WI38 (cell line): ENCODE measurements at regions not wholly inside any gene's neighbourhood (a gene's known extent, or its start where the extent isn't known, plus 50 kb on each side); places are given as distances from the start of the nearest gene placed in this dataset.

Experiments
- H3K4me3 ChIP-seq: 2 replicates; pipeline ENCODE4 v1.5.1; 2011; ENCODE audit warnings: low read depth, mild to moderate bottlenecking, control low read depth, low read length
- TF ChIP-seq, protein P1 (sequence below): IDR thresholded peaks from 2 replicates; pipeline ENCODE4 v1.5.1; 2012; ENCODE audit warnings: low read depth, mild to moderate bottlenecking, control low read depth, low read length

DNA sequence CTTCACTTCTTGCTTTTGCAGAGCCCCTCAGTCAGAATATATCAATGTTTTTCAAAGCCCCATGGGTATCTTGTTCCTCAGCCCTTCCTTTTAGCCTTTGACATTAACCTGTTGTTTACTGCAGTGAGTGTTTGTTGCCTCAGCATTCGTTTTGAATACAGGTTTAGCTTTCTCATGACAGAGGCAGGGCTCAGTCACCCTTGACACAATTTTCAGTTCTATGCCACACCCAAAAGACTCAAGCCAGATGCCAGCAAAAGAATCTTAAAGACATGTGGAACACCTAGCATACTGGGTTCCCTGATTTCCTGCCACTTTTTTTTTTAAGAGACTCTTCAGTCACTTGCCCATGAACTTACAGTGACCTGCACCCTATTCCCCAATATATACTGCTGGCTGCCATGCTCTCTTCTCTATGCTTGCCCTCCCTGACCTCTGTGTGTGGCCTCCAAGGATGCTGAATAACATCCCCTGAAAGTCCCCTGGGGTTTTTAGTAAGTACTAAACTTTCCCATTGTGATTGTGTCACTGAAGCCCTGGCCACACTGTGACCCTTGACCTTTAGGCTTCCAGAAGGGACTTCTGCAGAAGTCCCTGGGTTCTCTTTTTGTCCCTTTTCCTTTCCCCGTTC lies 1225.5 kb downstream of the TBC1D22A start:
- H3K4me3 ChIP-seq = no peak overlapping the region
- TF ChIP-seq, protein P1, sequence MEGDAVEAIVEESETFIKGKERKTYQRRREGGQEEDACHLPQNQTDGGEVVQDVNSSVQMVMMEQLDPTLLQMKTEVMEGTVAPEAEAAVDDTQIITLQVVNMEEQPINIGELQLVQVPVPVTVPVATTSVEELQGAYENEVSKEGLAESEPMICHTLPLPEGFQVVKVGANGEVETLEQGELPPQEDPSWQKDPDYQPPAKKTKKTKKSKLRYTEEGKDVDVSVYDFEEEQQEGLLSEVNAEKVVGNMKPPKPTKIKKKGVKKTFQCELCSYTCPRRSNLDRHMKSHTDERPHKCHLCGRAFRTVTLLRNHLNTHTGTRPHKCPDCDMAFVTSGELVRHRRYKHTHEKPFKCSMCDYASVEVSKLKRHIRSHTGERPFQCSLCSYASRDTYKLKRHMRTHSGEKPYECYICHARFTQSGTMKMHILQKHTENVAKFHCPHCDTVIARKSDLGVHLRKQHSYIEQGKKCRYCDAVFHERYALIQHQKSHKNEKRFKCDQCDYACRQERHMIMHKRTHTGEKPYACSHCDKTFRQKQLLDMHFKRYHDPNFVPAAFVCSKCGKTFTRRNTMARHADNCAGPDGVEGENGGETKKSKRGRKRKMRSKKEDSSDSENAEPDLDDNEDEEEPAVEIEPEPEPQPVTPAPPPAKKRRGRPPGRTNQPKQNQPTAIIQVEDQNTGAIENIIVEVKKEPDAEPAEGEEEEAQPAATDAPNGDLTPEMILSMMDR = no peak

DNA sequence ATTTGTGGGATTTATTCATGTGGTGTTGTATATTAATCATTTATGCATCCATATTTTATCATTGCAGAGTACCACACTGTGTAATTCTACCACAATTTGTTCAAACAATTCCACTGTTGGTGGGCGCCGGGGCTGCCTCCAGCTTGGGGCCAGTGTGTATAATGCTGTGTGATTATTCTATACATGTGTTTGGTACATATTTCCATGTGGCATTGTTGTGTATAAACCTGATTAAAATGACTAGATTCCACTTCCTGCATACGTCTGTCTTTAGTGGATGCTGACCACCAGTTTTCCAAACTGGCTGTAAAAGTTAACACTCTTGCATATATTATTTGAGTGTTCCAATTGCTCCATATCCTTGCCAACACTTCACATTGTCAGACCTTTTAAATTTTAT lies 1213.8 kb downstream of the TBC1D22A start:
- TF ChIP-seq, protein P1 = no peak
- H3K4me3 ChIP-seq = no peak overlapping the region

DNA sequence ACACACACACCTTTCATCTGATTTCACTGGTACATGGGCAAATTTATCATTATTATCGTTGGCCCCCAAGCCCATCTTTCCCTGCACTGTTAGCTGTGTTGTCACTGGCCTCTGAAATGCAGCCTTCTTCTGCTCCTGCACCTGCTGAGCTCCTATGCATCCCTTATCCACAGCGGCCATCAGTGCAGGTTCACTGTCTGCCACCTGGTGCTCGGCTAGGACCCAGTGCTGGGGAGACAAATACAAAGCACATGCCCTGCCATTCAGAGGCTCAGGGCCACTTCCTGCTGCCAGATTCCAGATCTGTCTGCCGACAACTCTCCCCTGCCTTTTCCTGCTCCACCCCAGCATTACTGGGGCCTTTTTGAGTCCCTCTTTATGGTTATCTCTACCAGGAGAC lies 1205.4 kb downstream of the TBC1D22A start:
- H3K4me3 ChIP-seq = no peak overlapping the region
- TF ChIP-seq, protein P1 = no peak

DNA sequence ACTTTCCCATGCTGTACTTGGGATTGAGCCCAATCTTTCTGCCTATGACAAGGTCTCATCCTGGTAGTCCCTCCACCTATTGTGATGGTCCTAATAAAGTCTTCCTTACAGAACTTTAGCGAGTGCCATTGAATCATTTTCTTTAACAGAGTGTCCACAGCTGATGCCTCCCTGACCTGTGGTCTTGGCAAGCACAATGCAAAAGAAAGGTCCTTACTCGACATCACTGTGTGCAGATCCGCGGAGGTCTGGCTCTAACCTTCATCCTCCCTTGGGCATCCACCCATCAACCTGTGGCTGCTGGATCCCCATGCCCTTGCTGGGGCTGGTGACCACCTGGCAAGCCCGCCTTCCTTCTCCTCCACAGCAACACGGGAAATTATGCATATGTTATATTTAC lies 1203.9 kb downstream of the TBC1D22A start:
- H3K4me3 ChIP-seq = no peak overlapping the region
- TF ChIP-seq, protein P1 = no peak

DNA sequence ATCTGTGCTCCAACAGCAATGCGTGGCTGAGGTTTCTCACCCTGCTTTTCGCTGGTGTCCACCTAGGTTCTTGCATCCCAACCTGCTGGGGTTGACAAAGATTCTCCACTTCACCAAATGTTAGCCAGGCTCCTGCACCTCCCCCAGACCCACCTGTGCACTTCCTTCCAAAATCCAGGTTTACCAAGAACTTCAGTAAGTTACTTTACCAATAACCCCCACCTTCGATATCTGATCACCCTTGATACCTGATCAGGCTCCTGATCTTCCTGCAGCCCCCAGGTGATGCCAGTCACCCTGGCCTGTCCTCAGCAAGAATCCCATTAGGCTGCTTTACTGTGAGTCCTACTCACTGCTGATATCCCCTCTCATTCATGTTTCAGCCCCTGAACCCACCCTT lies 1203.4 kb downstream of the TBC1D22A start:
- no peak overlapping the region for H3K4me3 ChIP-seq
- TF ChIP-seq, protein P1 = no peak

DNA sequence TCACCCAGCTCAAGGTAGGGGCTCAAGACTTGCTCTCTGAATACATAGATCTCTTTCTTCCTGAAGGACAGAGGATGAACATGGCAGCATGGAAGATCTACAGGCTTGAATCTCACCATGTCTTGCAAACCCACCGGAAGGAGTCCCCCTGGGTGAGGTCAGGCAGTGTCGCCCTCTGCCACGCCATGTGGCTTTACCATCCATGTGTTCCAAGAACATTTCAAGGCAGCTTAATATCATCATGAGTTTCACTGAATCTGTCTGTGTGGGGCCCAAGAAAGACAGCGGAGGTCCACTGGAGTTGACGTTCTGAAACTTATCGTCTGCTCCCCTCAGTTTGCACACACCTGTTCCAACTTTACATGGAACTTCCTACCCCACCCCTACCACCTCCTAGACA lies 1202.6 kb downstream of the TBC1D22A start:
- H3K4me3 ChIP-seq = no peak overlapping the region
- TF ChIP-seq, protein P1 = no peak

DNA sequence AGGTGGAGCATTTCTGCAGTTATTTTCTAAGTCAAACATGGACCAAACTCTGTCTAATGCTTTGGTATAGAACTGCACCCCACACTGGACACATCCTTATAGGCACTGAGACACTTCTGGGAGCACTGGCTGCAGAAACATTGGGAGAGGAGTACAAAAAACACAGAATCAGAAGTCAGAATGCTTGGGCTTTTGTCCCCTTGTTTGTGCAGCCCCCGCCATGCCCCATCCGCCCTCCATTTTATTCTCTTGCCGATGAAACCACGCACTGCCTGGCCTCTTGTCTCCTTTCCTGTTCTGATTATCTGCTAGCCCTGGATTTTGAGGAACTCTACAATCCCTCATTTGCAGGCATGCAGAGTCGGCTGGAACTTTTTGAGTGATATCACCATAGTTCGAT lies 1201.2 kb downstream of the TBC1D22A start:
- TF ChIP-seq, protein P1 = no peak
- H3K4me3 ChIP-seq = no peak overlapping the region
